GM12865 (cell line): ENCODE measurements at regions not wholly inside any gene's neighbourhood (a gene's known extent, or its start where the extent isn't known, plus 50 kb on each side); places are given as distances from the start of the nearest gene placed in this dataset.

Experiments
- DNase-seq: peaks from one replicate; pipeline ENCODE4 v3.0.0; 2010; ENCODE audit warnings: low read depth
- H3K4me3 ChIP-seq: 2 replicates; pipeline ENCODE4 v1.5.1; 2011; ENCODE audit warnings: mild to moderate bottlenecking, low read depth, low read length, control low read depth
- CTCF ChIP-seq: IDR thresholded peaks from 2 replicates; pipeline ENCODE4 v1.5.1; 2011; ENCODE audit warnings: low read length, control low read depth, low read depth, inconsistent platforms; ENCODE audit not compliant: insufficient read depth; ENCODE audit errors: missing control alignments

GRCh38 chr1:67626861-67627235 lies 58.2 kb upstream of the GADD45A start:
- DNase-seq = no peak
- TF ChIP-seq CTCF = no peak
- no peak overlapping the region for H3K4me3 ChIP-seq

- TF ChIP-seq CTCF = no peak
- no peak overlapping the region for H3K4me3 ChIP-seq
- no peak for DNase-seq
Observed at GRCh38 chr1:67627336-67627735, 57.7 kb upstream of the GADD45A start.

- no peak for TF ChIP-seq CTCF
- DNase-seq = no peak
- H3K4me3 ChIP-seq = no peak overlapping the region
Observed at GRCh38 chr1:67627906-67628305, 57.1 kb upstream of the GADD45A start.

- DNase-seq = no peak
- TF ChIP-seq CTCF = no peak
- H3K4me3 ChIP-seq = no peak overlapping the region
Observed at GRCh38 chr1:67629370-67630075, 55.5 kb upstream of the GADD45A start.

GRCh38 chr1:67630438-67631045 lies 54.5 kb upstream of the GADD45A start:
- TF ChIP-seq CTCF = no peak
- no peak for DNase-seq
- no peak overlapping the region for H3K4me3 ChIP-seq

GRCh38 chr1:67632356-67632755 lies 52.6 kb upstream of the GADD45A start:
- TF ChIP-seq CTCF = no peak
- DNase-seq = no peak
- no peak overlapping the region for H3K4me3 ChIP-seq
